GM18868 (cell line): ENCODE measurements at regions not wholly inside any gene's neighbourhood (a gene's known extent, or its start where the extent isn't known, plus 50 kb on each side); places are given as distances from the start of the nearest gene placed in this dataset.
"Not testable (repeated sequence)": the region's sequence is repeated elsewhere in the genome, so short reads cannot be mapped to it uniquely, and the experiment has no call there.

Experiments
- ATAC-seq: cut with Tn5 transposase; IDR thresholded peaks from one replicate; pipeline ENCODE4 v1.9.1; 2021; ENCODE audit warnings: mild to moderate bottlenecking, moderate library complexity; ENCODE audit not compliant: unreplicated experiment

DNA sequence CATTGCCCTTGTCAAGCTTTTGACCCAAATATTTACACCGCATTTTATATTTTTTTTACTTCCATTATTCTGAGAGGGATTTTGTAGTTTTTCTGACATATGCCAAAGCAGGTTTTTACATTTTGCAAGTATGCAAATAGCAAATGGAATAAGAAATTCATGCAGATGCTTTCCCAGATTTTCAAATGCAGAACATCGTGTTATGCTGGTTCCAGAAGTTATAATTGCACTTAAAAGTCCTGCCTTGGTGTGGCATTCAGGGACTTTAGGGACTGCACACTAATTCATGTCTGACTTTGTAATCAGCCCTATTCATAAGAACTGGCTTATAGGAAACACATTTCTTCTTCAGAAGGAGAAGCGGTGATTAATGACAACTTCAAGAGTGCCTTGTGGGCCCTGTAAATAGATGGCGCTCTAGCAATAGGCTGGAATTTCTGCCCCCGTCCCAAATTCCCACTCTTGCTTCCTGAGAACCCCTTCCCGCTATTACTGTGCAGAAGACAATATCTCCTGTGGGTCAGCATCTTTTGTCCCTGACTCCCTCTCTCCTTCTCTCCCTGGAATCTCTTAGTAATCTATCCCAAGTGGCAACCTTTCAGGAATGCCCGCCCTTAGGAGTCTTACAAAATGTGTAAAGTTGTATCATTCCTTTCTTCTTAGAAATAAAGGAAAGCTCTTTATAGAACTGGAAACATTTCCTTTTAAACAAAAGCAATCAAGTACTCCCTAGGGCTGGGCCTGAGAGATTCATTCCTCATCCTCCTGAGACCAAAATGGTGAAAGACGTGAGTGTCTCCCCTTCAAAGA, 264.0 kb downstream of the INHBA start:
- no peak for ATAC-seq

DNA sequence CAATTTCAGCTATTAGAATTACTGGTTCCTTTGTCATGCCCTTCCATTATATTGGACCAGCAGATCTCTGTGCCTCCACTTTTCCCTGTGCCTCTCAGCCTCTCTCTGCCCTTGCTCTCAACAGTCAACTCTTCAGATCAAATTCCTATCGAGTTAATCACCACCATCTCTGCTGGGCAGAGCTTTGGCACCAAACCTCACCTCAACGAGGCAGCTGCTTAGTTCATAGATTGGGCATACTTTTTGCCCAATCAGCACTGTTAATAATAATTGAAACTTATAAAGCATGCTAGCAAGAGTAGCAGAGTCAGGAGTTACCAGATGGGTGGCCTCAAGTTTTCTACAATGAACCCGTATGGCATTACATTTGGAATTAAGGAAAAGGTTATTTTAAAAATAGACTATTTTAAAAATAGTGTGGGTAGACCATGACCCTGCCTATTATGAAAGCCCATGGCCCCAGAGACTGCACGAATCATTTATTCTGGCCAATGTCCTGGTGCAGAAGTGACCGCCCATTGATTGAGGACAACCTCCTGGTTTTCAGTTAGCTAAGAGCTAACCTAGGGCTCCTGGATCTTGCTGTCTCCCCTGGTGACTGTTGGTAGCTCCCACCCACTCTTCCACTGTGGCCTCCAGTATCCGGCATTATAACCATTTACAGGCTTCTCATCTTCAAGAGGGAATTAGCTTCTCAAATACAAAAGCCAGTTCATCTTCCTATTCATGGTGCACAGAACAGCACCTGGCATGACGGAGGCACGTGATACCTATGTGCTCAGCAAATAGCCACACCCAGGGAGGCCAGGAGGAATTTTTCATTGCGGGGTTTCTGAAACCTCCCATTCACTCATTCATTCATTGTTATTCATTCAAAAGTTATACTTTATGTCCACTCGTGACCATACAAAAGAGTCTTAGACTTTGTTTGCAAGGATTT, 265.4 kb downstream of the INHBA start:
- ATAC-seq, result no peak

DNA sequence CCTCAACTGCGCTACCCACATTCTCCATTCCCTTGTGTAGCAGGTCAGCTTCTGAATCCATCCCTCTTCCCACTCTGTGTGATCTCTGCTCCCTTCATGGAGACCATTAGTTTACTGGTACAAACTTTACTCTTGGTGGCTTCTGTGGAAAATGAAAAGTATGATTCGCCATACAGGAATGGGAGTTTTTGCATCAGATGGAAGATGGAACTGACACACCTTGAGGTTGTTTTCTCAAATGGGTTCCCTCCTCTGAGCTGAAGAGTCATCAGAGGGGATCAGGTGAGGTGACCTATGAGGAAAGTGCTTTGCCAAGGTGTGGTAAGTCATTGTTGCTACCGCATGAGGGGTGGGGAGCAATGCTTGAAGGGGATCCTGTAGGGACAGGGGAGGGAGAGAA, 266.8 kb downstream of the INHBA start:
- ATAC-seq, result no peak

DNA sequence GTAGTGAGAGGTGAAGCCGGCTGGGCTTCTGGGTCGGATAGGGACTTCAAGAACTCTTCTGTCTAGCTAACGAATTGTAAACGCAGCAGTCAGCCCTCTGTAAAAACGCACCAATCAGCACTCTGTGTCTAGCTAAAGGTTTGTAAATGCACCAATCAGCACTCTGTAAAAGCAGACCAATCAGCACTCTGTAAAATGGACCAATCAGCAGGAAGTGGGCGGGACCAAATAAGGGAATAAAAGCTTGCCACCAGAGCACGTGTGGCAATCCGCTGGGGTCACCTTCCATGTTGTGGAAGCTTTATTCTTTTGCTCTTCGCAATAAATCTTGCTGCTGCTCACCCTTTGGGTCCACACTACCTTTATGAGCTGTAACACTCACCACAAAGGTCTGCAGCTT, 267.9 kb downstream of the INHBA start:
- ATAC-seq, result not testable (repeated sequence)

DNA sequence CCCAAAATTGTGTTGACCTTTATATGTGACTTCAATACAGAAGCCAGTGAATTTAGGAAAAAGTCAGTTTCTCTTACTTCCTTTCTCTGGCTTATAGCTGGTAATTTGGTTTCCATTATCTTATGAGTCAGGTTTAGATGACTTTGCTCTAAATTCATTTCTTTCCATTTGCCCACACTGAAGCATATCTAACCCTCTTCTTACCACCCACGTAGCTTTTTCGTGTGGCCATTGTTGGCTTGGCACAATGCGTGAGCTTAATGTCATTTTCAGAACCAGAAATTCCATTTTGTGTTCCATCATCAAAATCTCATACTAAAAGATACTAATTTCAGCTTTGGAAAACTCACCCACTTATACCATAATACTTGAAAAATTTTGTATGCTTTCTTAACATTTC, 271.2 kb downstream of the INHBA start:
- ATAC-seq, result no peak

DNA sequence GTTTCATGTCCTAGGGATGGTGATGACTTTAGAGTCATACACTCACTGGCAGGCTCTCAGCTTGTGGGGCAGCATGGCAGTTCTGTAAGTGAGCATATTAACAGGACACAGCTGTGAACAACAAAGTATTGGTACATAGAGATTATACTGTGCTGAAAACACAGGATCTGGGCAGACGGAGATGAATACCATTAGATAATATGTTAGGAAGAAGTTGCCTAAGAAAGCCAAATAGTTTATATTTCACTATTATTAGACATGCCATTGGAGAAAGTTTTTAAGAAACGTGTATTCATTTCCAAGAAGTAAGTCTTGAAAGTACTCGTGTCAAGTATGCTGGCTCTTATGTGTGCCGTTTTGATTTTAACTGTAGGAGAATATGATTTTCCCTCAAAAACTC, 274.5 kb downstream of the INHBA start:
- ATAC-seq, result no peak

DNA sequence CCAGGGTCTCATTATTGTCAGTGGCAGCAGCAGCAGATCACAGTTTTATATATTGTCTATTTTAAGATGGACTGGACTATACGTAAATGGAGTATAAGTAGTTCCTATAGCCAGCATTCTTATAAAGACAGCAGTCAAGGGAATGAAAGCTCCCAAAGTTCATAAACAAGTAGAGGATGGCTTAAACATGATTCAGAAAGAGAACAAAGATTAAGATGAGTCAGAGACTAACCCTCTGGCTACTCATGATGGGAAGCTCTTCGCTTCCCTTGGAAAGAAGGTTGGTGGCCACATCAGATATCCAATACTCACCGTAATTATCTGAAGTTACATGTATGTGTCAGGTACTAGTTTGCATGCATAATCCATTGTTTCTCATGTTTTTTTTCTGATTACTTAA, 277.0 kb downstream of the INHBA start:
- no peak for ATAC-seq

DNA sequence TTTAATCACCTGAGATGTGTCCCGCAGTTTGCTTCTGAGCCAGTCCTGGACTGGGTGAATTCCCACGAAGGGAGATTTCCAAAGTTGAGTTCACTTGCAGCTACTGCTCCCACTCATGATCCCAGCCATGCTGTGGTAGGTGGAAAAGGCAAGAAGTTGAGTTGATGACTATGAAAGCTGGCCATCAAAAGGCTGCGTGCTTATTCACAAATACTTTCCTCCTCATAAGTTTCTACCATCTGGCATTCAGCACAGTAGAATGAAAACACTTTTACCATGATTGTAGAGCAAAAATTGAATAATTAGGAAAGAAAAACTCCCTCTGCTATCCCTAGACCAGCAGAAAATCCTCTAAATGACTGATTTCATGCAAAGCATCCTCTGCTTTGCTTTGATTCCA, 281.8 kb downstream of the INHBA start:
- no peak for ATAC-seq

DNA sequence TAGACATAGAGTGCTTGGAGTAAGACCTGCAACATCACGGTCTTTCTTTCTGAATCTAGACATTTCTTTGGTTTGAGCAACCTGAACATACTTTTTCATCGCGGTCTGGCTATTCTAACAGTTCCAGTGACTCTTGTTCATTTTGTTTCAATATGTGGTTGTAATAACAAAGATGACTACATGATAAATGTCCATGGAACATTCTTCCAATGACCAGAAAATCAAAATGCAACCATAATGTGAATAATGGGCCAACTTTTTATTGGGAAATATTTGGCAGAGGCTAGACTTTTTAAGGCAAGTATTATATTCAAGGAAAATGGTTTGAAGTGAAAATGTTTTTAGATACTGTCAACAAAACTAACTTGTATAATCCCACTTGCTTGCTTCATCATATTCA, 282.5 kb downstream of the INHBA start:
- ATAC-seq, result no peak

DNA sequence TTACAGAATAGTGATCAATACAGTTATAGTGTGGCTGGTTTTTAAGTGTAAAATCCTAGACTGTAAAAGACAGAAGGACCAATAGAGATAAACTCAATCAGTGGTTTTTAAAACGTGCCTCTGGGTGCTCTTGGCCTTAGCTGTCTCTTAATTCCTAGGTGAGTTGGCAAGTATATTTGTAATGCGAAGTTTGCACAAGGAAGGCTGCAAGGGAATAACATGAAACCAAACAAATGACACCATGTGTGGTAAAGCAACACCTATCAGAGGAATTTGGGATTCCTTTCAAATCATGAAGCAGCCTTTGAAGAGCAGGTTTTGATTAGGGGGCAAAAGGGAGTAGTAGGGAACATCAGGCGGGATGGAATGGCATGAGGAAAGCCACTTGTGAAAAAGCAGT, 284.6 kb downstream of the INHBA start:
- ATAC-seq, result no peak

DNA sequence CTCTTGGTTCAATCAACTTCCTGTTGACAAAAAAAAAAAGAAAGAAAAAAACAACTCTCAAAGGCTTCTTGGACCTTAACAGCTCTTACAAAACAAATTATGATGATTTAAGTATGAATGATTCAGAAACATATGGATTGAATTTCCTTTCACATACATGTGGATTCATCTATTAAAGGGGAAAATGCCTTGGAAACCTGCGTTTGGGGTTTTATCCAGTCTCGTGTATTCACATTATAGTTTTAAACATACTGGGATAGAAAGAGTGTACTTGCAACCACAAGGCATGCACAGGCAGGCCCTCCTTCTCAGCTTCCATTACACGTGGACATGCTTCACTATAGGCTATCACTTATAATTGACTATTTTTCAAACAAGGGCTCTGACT, 286.7 kb downstream of the INHBA start:
- ATAC-seq, result no peak

DNA sequence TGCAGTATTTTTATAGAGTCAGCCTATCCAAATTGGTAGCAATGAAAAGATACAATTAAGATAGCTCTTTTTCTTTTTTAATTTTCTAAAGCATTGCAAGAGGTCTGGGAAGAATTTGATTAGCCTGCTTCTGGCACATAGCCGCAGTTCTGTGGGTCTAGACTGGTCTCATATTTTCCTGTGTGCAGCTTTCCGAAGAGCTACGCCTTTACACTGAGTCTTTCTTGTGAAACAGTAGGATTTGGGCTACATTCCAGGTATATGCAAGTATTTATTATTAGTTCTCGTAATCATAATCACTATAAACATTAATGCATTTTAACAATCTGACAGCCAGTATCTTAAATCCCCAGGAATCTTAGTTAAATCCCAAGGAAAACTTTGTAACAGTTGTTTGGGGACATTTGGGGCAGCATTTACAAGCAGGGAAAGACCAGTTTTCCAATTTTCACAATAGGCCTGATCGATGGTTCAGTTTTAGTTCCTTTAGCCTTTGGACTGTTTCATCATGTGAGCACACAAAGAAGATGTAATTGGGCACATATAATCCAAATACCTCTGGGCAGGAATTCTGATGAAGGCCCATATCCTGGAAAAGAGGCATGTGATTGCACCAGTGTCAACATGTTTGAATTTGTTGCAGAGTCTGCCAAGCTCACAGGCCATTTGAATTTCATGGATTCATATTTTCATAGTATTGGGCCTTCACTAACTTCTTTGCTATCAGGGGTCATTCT, 287.3 kb downstream of the INHBA start:
- ATAC-seq, result no peak

DNA sequence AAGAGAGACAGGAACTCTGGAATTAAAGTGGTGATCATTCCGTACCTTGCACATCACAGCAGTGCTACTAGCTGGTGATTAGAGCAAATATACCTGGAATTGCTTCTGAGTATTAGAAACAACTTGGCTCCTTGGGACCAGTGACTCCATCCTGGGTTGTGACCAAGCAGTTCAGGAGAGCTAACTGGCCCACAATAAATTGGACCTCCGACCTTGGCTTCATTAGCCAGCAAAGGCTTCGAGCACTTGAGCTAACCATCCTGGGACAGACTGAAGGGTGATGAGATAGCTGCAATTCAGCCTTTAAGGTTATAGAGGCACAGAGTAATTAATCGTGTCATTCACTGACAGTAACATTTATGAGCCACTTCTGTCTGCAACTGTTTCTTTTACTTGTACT, 287.8 kb downstream of the INHBA start:
- no peak for ATAC-seq

DNA sequence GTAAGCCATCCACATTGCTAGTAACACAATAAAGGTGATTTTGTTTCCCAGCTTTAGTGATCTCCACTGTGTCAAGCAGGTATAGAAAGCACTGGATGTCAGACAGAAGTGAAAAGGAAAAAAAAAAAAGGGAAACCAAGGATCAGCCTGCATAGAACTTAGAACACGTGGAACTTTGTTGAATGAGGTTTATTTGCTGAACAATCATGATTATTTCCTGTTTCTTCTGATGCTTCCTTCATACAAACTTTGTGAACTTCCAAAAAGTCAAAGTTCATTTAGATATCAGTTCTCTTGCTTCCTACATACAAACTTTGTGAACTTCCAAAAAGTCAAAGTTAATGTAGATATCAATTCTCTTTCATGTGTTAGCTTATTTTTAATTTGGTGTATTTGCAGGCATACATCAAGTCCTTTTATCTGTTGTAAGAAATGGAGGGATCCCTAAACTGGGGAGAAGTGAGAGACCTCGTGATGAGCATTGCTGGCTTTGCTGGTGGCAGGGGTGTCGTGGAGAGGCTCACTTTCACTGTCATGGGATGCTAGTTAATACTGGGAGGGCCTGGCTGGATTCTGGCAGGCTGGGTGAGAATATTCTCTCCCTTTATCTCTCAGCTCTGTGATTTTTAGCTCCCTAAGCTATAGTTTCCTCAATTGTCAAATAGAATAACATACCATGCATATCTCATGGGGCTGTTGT, 298.4 kb downstream of the INHBA start:
- ATAC-seq, result no peak

DNA sequence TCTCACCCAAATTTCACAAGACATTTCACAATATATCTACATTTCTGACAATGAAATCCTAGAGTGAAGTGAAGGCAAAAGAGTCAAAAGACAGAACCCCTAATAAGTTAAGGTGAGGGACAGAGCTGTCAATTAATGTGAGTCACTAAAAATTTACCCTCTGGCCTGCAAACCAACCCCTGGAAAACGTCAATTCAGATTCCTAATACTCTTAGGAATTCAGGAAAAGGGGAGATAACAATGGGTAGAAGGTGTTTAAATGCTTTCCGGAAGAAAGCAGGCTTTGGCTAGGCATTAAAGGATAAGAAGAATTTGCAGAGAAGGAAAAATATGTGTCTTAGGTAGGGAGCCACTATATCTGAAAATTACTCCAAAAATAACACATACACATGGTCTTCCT, 299.6 kb downstream of the INHBA start:
- no peak for ATAC-seq

DNA sequence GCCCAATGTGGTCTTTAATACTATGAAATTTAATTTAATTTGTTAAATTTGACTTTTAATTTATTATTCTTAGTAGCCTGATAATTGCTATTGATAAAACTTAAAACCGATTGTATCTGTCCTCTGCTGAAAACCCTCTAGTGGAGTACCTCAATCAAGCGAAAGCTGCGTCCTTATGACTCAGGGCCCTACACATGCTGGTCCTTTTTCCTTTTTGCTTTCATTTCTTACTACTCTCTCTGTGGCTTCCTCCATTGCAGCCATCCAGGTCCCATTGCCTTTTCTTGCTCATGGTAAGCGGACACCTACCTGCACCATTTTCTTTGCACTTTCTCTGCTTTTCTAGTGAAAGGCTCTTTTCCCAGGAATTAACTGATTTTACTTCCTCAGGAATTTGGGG, 301.1 kb downstream of the INHBA start:
- no peak for ATAC-seq

DNA sequence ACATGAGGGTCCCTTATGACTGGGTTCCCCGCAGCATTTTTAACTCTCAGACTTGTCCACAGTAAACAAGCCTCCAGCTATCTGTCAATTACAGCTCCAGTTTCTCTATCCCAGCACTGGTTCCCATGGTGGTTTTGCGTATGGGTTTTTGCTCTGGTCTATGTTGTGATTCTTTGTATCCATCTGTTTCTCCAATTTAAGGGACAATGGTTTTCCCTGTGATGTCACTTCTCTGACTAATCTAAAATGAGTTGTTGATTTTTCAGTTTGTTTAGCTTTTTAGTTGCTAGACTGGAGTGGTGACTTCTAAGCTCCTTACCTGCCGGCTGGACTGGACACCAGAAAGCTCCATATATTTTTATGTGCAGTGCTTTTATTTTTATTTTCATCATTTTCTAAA, 303.7 kb downstream of the INHBA start:
- no peak for ATAC-seq

DNA sequence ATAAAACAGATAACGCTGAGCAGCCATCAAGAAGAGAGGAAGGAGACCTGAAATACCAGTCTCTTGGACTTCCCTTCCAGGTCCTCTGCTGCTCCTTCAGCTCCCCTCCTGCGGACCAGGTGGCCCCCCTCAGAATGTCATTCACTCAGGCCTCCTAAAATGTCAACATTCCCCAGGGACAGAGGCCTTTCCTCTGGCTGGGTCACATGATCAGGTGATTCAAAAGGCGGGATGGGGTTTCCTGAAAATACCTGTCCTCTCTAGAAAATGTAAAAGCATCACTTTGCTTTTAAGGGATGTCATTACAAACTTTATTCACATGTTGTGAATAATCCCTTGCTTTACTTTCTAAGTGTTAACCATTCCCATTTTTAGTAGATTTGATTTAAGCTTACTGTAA, 311.1 kb downstream of the INHBA start:
- no peak for ATAC-seq

DNA sequence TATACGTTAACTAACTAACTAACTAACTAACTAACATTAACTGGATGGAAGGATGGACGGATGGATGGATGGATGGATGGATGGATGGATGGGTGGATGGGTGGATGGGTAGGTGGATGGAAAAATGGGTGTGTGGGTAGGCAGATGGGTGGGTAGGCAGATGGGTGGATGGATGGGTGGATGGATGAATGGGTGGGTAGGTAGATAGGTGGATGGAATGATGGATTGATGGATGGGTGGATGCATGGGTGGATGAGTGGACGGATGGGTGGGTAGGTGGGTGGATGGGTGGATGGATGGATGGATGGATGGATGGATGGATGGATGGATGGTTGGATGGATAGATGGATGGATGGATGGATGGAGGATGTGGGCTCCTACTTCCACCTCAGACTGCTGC, 314.0 kb downstream of the INHBA start:
- not testable (repeated sequence) for ATAC-seq

DNA sequence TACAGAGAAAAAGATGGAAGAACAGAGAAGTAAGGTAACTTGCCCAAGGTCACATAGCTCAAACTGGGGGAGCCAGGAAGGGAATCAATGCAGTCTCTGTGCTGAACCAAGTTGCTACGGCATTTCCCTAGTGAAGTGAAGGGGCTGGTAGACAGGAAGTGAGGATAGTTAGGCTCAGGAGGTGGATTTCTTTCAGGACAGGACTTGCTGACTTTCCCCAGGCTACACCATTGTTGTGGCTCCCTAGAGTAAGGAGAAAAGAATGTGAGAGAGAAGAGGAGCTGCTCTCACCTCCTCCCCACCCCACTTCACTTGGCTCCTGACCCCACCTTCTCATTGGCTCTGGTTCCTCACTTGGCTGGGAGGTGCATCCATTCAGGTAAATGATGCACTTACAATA, 316.9 kb downstream of the INHBA start:
- no peak for ATAC-seq

DNA sequence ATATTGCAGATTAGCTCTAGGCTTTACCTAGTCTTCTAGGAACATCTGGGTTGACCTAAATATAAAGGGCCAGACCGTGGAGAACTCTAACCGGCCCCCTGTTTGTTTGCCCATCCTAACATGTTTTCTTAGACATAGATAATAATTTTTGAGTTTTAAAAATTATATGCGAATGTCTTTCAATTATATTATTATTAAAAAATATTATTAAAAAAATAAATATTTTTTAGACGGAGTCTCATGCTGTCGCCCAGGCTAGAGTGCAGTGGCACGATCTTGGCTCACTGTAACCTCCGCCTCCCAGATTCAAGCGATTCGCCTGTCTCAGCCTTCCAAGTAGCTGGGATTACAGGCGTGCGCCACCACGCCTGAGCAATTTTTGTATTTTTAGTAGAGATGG, 318.5 kb downstream of the INHBA start:
- no peak for ATAC-seq
